Astrocyte of the cerebellum (primary cell): ENCODE measurements at regions not wholly inside any gene's neighbourhood (a gene's known extent, or its start where the extent isn't known, plus 50 kb on each side); places are given as distances from the start of the nearest gene placed in this dataset.
"Not testable (repeated sequence)": the region's sequence is repeated elsewhere in the genome, so short reads cannot be mapped to it uniquely, and the experiment has no call there.

ENCODE experiments used
- DNase-seq: peaks from one replicate; pipeline ENCODE4 v3.0.0-alpha.2; 2011; ENCODE audit warnings: low read depth
- H3K4me3 ChIP-seq: 2 replicates; pipeline ENCODE4 v1.5.1; 2011; ENCODE audit warnings: mild to moderate bottlenecking, low read depth, low read length, moderate library complexity
- CTCF ChIP-seq: IDR thresholded peaks from 2 replicates; pipeline ENCODE4 v1.5.1; 2012; ENCODE audit warnings: low read length, low read depth, moderate library complexity, mild to moderate bottlenecking; ENCODE audit errors: missing control alignments
- in situ Hi-C: cut with HindIII; loops from 2 replicates; pipeline ENCODE4 v1.10.0; 2017; ENCODE audit warnings: low sequenced_read_pairs

- DNase-seq: no peak
- in situ Hi-C loops: no loop called here
- no peak overlapping the region for H3K4me3 ChIP-seq
Observed at GRCh38 chr3:178129109-178129508, 407.1 kb upstream of the KCNMB2 start.

GRCh38 chr3:178131801-178132200 lies 404.4 kb upstream of the KCNMB2 start:
- H3K4me3 ChIP-seq: no peak overlapping the region
- DNase-seq: no peak
- in situ Hi-C loops: no loop called here
- no peak for TF ChIP-seq CTCF

More at GRCh38 chr3:178129109-178129508, 407.1 kb upstream of the KCNMB2 start:
- no peak for TF ChIP-seq CTCF

GRCh38 chr3:178137206-178137605 lies 399.0 kb upstream of the KCNMB2 start:
- in situ Hi-C loops: no loop called here
- no peak for DNase-seq
- H3K4me3 ChIP-seq: no peak overlapping the region
- no peak for TF ChIP-seq CTCF

GRCh38 chr3:178137831-178138230 lies 398.4 kb upstream of the KCNMB2 start:
- no peak for TF ChIP-seq CTCF
- in situ Hi-C loops: no loop called here
- no peak for DNase-seq

GRCh38 chr3:178139116-178139515 lies 397.1 kb upstream of the KCNMB2 start:
- DNase-seq: no peak
- no peak overlapping the region for H3K4me3 ChIP-seq
- no peak for TF ChIP-seq CTCF
- in situ Hi-C loops: no loop called here

More at GRCh38 chr3:178137831-178138230, 398.4 kb upstream of the KCNMB2 start:
- H3K4me3 ChIP-seq: no peak overlapping the region

GRCh38 chr3:178140531-178141304 lies 395.5 kb upstream of the KCNMB2 start:
- DNase-seq: no peak
- TF ChIP-seq CTCF: no peak
- in situ Hi-C loops: no loop called here
- H3K4me3 ChIP-seq: no peak overlapping the region

GRCh38 chr3:178141305-178141684 lies 394.9 kb upstream of the KCNMB2 start:
- DNase-seq, in situ Hi-C loops, H3K4me3 ChIP-seq: not testable (repeated sequence)
